Uterus (tissue), 2 donors: ENCODE measurements at regions not wholly inside any gene's neighbourhood (a gene's known extent, or its start where the extent isn't known, plus 50 kb on each side); places are given as distances from the start of the nearest gene placed in this dataset.

Experiments
- POLR2A ChIP-seq, 2 donors: fragments of 450-650 bp; IDR thresholded peaks; one replicate each; pipeline ENCODE4 v1.6.1; 2016; ENCODE audit warnings: antibody characterized with exemption in 2 of 2, mild to moderate bottlenecking in 1 of 2, moderate library complexity in 1 of 2
- TF ChIP-seq, protein P1 (sequence below), 4 experiments: fragments of 200-600 bp in 2 of 4; fragments of 450-650 bp in 2 of 4; sonication (generic) in 2 of 4; IDR thresholded peaks; one replicate each; pipeline ENCODE4 v1.5.1; 2016 to 2019; ENCODE audit warnings: antibody characterized with exemption in 4 of 4, mild to moderate bottlenecking in 2 of 4, moderate library complexity in 1 of 4

DNA sequence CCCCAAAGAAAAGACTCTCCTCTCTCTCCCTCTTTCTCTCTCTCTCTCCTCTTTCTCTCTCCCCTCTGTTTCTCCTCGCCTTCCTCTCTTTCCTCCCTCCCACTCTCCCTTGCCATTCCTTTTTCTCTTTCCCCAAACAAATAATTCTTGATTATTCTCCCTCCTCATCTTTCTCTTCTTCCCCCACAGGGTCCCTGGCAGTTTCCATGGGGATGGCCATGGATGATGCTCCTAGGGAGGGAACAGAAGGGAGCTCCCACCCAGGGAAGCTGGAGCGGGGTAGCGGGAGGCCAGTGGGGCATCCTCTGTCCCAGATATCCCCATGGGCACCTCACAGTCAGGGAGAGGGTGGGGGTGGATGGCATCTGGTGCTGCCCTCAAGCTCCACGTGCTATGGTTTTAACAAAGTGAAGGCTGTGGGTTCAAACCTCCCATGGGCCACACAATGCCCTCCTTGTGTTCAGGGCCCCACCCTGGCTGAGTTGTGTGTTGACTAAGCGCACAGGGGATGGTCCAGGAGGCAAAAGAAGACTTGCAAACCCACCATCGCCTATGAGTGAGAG is 266.4 kb downstream of the BUD13 start:
- TF ChIP-seq, protein P1, sequence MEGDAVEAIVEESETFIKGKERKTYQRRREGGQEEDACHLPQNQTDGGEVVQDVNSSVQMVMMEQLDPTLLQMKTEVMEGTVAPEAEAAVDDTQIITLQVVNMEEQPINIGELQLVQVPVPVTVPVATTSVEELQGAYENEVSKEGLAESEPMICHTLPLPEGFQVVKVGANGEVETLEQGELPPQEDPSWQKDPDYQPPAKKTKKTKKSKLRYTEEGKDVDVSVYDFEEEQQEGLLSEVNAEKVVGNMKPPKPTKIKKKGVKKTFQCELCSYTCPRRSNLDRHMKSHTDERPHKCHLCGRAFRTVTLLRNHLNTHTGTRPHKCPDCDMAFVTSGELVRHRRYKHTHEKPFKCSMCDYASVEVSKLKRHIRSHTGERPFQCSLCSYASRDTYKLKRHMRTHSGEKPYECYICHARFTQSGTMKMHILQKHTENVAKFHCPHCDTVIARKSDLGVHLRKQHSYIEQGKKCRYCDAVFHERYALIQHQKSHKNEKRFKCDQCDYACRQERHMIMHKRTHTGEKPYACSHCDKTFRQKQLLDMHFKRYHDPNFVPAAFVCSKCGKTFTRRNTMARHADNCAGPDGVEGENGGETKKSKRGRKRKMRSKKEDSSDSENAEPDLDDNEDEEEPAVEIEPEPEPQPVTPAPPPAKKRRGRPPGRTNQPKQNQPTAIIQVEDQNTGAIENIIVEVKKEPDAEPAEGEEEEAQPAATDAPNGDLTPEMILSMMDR (IDR thresholded peaks at IDR 0.05): no peak
- TF ChIP-seq POLR2A (IDR thresholded peaks at IDR 0.05): no peak
